Smooth muscle cell (in vitro differentiated cells): ENCODE measurements at regions not wholly inside any gene's neighbourhood (a gene's known extent, or its start where the extent isn't known, plus 50 kb on each side); places are given as distances from the start of the nearest gene placed in this dataset.

Experiments
- DNase-seq: peaks from one replicate; lab custom pipeline; 2025; ENCODE audit not compliant: unreplicated experiment; lab: John Stamatoyannopoulos, UW
- H2AFZ ChIP-seq: fragments of 200-600 bp; sonication (generic); 2 replicates; pipeline ENCODE4 v1.6.0; 2016; ENCODE audit warnings: antibody characterized with exemption, low read depth, mild to moderate bottlenecking
- H3F3A ChIP-seq: fragments of 200-600 bp; sonication (generic); 2 replicates; pipeline ENCODE4 v1.6.0; 2017; ENCODE audit warnings: antibody characterized with exemption, low read depth
- H3K27ac ChIP-seq: fragments of 200-600 bp; sonication (generic); 2 replicates; pipeline ENCODE4 v1.5.1; 2016; ENCODE audit warnings: low read depth, mild to moderate bottlenecking
- H3K27me3 ChIP-seq: fragments of 200-600 bp; sonication (generic); 2 replicates; pipeline ENCODE4 v1.6.1; 2016; ENCODE audit warnings: low read depth, mild to moderate bottlenecking
- H3K36me3 ChIP-seq: fragments of 200-600 bp; sonication (generic); 2 replicates; pipeline ENCODE4 v1.5.1; 2016; ENCODE audit warnings: low read depth
- H3K4me1 ChIP-seq: fragments of 200-600 bp; sonication (generic); 2 replicates; pipeline ENCODE4 v1.5.1; 2016; ENCODE audit warnings: low read depth
- H3K4me2 ChIP-seq: fragments of 200-600 bp; sonication (generic); 2 replicates; pipeline ENCODE4 v1.6.0; 2016; ENCODE audit warnings: mild to moderate bottlenecking
- H3K4me3 ChIP-seq: fragments of 200-600 bp; sonication (generic); 2 replicates; pipeline ENCODE4 v1.5.1; 2016; ENCODE audit warnings: mild to moderate bottlenecking
- H3K79me2 ChIP-seq: fragments of 200-600 bp; sonication (generic); 2 replicates; pipeline ENCODE4 v1.6.0; 2016; ENCODE audit warnings: low read depth, mild to moderate bottlenecking
- H3K9ac ChIP-seq: fragments of 200-600 bp; sonication (generic); 2 replicates; pipeline ENCODE4 v1.6.0; 2016; ENCODE audit warnings: low read depth
- H3K9me3 ChIP-seq: fragments of 200-600 bp; sonication (generic); replicated peaks from 2 replicates; pipeline ENCODE4 v1.5.1; 2016; ENCODE audit warnings: low read depth
- H4K20me1 ChIP-seq: fragments of 200-600 bp; sonication (generic); 2 replicates; pipeline ENCODE4 v1.6.0; 2016; ENCODE audit warnings: low read depth
- WGBS: methylation state at CpG from one replicate; pipeline ENCODE4 v1.1.7; 2016; ENCODE audit warnings: low lambda C conversion rate; 5-methylcytosine and 5-hydroxymethylcytosine counted together
- TF ChIP-seq, protein P1 (sequence below): fragments of 200-600 bp; sonication (generic); IDR thresholded peaks from 2 replicates; pipeline ENCODE4 v1.5.1; 2017; ENCODE audit warnings: borderline replicate concordance, mild to moderate bottlenecking, antibody characterized with exemption; ENCODE audit not compliant: insufficient read depth, poor library complexity, severe bottlenecking

DNA sequence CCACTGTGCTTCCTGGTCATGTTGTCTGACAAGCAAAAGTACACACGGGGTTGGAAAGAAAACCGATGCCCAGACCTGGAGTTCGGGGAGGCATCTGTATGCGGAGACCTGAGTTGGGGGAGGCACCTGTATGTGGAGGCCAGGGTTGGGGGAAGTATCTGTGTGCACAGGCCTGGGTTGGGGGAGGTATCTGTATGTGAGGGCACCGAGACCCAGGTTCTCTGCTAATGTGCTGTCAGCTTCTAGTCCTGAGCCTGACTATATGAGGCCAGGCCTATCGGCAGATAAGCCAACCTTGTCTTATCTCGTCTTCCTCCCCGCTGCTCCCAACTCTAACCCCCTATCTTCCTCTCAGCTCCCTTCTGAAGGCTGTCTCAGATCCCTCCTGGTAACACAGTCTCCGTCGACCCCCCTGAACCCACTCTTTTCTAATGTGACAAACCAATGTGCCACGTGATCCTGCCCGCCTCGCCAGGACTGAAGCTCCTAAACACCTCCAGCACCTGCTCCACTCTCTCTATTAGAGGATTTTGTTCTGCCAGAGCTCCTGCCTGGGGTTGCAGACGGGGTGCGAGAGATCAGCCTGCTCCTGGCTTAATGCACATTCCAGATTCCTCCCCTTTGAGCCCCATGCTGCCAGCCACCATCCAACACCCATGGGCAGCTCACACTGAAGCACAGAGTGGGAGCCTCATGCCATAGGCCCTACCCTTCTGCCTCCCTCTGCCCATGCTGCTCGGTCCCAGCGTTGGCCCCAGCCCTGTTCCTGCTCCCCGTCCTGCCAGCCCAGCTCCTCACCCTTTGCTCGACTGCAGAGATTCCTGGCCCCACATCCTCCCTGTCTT, 188.4 kb downstream of the SH3BP4 start:
- Histone ChIP-seq H3F3A (no peaks in the 10 kb centered on the region), H3K79me2 (no peaks in the 10 kb centered on the region), H4K20me1 (no peaks in the 10 kb centered on the region), H3K4me1 (no peaks in the 10 kb centered on the region), H3K9me3 (no peaks in the 10 kb centered on the region), H3K36me3 (no peaks in the 10 kb centered on the region), H3K27ac (no peak overlapping the region), H3K27me3 (no peaks in the 10 kb centered on the region), H3K4me2 (no peak overlapping the region), H2AFZ (no peak overlapping the region), H3K9ac (no peak overlapping the region), H3K4me3 (no peak overlapping the region)
- 95% methylated on average over 19 of the region's 19 CpGs for WGBS
- TF ChIP-seq, protein P1, sequence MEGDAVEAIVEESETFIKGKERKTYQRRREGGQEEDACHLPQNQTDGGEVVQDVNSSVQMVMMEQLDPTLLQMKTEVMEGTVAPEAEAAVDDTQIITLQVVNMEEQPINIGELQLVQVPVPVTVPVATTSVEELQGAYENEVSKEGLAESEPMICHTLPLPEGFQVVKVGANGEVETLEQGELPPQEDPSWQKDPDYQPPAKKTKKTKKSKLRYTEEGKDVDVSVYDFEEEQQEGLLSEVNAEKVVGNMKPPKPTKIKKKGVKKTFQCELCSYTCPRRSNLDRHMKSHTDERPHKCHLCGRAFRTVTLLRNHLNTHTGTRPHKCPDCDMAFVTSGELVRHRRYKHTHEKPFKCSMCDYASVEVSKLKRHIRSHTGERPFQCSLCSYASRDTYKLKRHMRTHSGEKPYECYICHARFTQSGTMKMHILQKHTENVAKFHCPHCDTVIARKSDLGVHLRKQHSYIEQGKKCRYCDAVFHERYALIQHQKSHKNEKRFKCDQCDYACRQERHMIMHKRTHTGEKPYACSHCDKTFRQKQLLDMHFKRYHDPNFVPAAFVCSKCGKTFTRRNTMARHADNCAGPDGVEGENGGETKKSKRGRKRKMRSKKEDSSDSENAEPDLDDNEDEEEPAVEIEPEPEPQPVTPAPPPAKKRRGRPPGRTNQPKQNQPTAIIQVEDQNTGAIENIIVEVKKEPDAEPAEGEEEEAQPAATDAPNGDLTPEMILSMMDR = no peak
- no peak for DNase-seq

DNA sequence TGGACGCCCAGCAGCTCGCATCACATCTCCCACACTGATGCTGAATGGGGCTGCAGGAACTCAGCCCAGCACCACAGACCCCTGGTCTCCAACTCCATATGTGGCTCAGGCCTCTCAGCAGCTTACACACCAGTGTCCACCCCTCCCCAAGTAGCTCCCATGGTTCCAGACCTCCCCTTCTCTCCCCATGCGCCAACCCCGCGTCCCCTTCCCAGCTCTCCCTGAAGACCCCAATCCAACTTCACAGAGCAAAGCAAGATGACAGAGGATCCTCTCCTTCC, 188.9 kb downstream of the SH3BP4 start:
- TF ChIP-seq, protein P1 = no peak
- no peaks in the 10 kb centered on the region for H3K4me1 ChIP-seq
- 96% methylated on average over 2 of the region's 5 CpGs for WGBS
- H3K27me3 ChIP-seq = no peaks in the 10 kb centered on the region
- no peaks in the 10 kb centered on the region for H3F3A ChIP-seq
- no peak for DNase-seq
- H3K9me3 ChIP-seq = no peaks in the 10 kb centered on the region
- H3K36me3 ChIP-seq = no peaks in the 10 kb centered on the region
- no peak overlapping the region for H2AFZ ChIP-seq
- H3K79me2 ChIP-seq = no peaks in the 10 kb centered on the region
- no peak overlapping the region for H3K4me2 ChIP-seq
- no peak overlapping the region for H3K9ac ChIP-seq
- no peak overlapping the region for H3K4me3 ChIP-seq
- H4K20me1 ChIP-seq = no peaks in the 10 kb centered on the region
- H3K27ac ChIP-seq = no peak overlapping the region

DNA sequence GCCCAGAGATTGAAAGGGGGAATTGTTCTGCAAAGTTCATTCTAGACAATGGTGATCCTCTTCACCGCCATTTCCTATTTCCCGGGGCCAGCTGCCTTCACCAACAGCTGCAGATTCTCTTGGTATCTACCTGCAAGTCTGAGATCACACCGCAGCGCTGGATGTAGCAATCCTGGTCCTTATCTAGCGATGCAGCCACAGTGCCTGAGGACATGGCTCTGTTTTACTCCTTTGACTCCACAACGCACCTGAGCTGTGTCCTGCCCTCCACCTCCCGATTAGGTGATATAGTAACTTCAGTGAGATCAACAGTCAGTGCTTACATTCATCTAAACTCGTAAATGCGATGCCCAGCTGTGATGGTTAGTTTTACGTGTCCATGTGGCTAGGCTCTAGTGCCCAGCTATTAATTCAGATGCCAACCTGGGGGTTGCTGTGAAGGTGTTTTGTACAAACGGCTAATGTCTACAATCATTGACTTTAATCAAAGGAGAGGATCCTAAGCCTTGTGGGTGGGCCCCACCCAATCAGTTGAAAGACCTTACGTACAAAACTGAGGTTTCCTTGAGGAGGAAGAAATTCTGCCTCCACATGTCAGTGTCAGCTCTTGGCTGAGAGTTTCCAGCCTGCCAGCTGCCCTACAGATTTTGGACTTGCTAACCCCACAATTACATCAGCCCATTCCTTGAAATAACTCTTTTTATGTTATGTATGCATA, 189.8 kb downstream of the SH3BP4 start:
- Histone ChIP-seq H3F3A (no peaks in the 10 kb centered on the region), H3K36me3 (no peaks in the 10 kb centered on the region), H3K27ac (no peak overlapping the region), H3K27me3 (no peaks in the 10 kb centered on the region), H3K9me3 (no peaks in the 10 kb centered on the region), H3K4me1 (no peaks in the 10 kb centered on the region), H3K79me2 (no peaks in the 10 kb centered on the region), H3K4me2 (no peak overlapping the region), H2AFZ (no peak overlapping the region), H4K20me1 (no peaks in the 10 kb centered on the region), H3K9ac (no peak overlapping the region), H3K4me3 (no peak overlapping the region)
- 86% methylated on average over 12 of the region's 12 CpGs for WGBS
- no peak for DNase-seq
- TF ChIP-seq, protein P1 = no peak

DNA sequence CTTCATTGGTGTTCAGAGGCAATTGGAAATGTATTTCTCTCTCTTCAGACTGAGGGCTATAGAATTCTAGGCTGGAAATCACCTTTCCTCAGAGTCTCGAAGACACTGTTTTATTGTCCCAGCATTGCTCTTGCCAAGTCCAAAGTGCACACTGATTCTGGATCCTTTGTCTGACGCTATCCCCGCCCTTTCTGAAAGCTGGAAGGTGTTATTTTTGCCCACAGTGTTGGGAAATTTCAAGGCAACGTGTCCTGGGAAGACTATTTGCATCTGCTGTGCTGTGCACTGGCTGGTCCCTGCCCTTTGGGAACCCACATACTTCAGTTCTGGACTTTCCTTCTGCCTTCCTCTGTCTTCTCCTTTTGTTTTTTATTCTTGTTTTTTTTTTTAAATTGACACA, 190.8 kb downstream of the SH3BP4 start:
- Histone ChIP-seq H3K4me3 (no peak overlapping the region), H3K36me3 (no peaks in the 10 kb centered on the region), H2AFZ (no peak overlapping the region), H3K4me2 (no peak overlapping the region), H3K27me3 (no peaks in the 10 kb centered on the region), H3K27ac (no peak overlapping the region), H3K9me3 (no peaks in the 10 kb centered on the region), H3K79me2 (no peaks in the 10 kb centered on the region), H3K4me1 (no peaks in the 10 kb centered on the region), H3F3A (no peaks in the 10 kb centered on the region), H4K20me1 (no peaks in the 10 kb centered on the region), H3K9ac (no peak overlapping the region)
- no peak for DNase-seq
- TF ChIP-seq, protein P1 = no peak
- 87% methylated on average over 4 of the region's 4 CpGs for WGBS
